Ishikawa (cell line): ENCODE measurements at regions not wholly inside any gene's neighbourhood (a gene's known extent, or its start where the extent isn't known, plus 50 kb on each side); places are given as distances from the start of the nearest gene placed in this dataset.

ENCODE experiments used
- CEBPB ChIP-seq: IDR thresholded peaks from 2 replicates; pipeline ENCODE4 v1.6.1; 2012
- CREB1 ChIP-seq: IDR thresholded peaks from 2 replicates; pipeline ENCODE4 v1.6.1; 2012; ENCODE audit warnings: low read depth
- EGR1 ChIP-seq: IDR thresholded peaks from 2 replicates; pipeline ENCODE4 v1.6.1; 2012
- FOXM1 ChIP-seq: IDR thresholded peaks from 2 replicates; pipeline ENCODE4 v1.6.1; 2012; ENCODE audit warnings: low read depth, borderline replicate concordance
- NFIC ChIP-seq: IDR thresholded peaks from 2 replicates; pipeline ENCODE4 v1.6.1; 2012
- RAD21 ChIP-seq: IDR thresholded peaks from 2 replicates; pipeline ENCODE4 v1.6.1; 2012; ENCODE audit warnings: low read depth
- TCF12 ChIP-seq: IDR thresholded peaks from 2 replicates; pipeline ENCODE4 v1.6.1; 2012; ENCODE audit warnings: low read depth
- YY1 ChIP-seq: IDR thresholded peaks from 2 replicates; pipeline ENCODE4 v1.6.1; 2012; ENCODE audit warnings: low read depth
- ZBTB7A ChIP-seq: IDR thresholded peaks from 2 replicates; pipeline ENCODE4 v1.6.1; 2012; ENCODE audit warnings: low read depth
- TF ChIP-seq, protein P1 (sequence below): IDR thresholded peaks from 2 replicates; pipeline ENCODE4 v1.6.1; 2012

- TF ChIP-seq CREB1 = no peak
- no peak for TF ChIP-seq ZBTB7A
- TF ChIP-seq TCF12 = no peak
- TF ChIP-seq EGR1 = no peak
- no peak for TF ChIP-seq FOXM1
- no peak for TF ChIP-seq YY1
- no peak for TF ChIP-seq NFIC
- TF ChIP-seq CEBPB = no peak
- TF ChIP-seq, protein P1, sequence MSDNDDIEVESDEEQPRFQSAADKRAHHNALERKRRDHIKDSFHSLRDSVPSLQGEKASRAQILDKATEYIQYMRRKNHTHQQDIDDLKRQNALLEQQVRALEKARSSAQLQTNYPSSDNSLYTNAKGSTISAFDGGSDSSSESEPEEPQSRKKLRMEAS = no peak
- TF ChIP-seq RAD21 = no peak
Measured at GRCh38 chr5:40428815-40429214, 250.9 kb upstream of the PTGER4 start.
